ENCODE measurements at regions not wholly inside any gene's neighbourhood (a gene's known extent, or its start where the extent isn't known, plus 50 kb on each side); places are given as distances from the start of the nearest gene placed in this dataset.

DNA sequence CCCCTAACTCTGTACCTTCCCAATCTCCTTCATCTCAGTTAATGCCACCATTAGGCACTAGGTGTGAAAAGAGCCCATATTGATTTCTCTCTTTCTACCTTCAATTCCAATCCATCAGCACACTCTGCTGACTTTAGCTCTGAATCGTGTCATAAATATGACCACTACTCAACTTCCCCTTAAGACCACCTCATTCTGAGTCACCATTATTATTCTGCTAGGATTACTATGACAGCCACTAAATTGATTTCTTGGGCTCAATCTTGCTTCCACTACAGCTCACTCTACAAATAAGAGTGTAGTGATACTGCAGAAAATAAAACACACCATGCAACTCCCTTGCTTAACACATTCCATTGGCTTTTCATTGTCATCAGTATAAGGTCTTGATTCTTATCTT lies 1449.0 kb upstream of the FLRT2 start:
- TF ChIP-seq, protein P1, sequence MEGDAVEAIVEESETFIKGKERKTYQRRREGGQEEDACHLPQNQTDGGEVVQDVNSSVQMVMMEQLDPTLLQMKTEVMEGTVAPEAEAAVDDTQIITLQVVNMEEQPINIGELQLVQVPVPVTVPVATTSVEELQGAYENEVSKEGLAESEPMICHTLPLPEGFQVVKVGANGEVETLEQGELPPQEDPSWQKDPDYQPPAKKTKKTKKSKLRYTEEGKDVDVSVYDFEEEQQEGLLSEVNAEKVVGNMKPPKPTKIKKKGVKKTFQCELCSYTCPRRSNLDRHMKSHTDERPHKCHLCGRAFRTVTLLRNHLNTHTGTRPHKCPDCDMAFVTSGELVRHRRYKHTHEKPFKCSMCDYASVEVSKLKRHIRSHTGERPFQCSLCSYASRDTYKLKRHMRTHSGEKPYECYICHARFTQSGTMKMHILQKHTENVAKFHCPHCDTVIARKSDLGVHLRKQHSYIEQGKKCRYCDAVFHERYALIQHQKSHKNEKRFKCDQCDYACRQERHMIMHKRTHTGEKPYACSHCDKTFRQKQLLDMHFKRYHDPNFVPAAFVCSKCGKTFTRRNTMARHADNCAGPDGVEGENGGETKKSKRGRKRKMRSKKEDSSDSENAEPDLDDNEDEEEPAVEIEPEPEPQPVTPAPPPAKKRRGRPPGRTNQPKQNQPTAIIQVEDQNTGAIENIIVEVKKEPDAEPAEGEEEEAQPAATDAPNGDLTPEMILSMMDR (IDR thresholded peaks at IDR 0.05; ENCODE audit: low read depth, low read length), result no peak
- no peak overlapping the region for H3K4me3 ChIP-seq (ENCODE audit: low read depth, low read length)

DNA sequence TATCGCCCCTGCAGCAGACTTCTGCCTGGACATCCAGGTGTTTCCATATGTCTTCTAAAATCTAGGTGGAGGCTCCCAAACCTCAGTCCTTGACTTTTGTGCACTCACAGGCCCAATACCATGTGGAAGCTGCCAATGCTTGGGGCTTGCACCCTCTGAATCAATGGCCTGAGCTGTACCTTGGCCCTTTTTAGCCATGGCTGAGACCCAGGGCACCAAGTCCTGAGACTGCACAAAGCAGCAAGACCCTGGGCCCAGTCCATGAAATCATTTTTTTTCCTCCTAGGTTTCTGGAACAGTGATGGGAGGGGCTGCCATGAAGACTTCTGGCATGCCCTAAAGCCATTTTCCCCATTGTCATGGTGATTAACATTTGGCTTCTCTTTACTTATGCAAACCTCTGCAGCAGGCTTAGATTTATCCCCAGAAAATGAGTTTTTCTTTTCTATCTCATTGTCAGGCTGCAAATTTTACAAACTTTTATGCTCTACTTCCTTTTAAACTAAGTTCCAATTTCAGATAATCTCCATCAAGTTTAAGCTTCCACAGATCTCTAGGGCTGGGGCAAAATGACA lies 1445.8 kb upstream of the FLRT2 start:
- no peak overlapping the region for H3K4me3 ChIP-seq (ENCODE audit: low read depth, low read length)
- TF ChIP-seq, protein P1 (IDR thresholded peaks at IDR 0.05; ENCODE audit: low read depth, low read length), result no peak

DNA sequence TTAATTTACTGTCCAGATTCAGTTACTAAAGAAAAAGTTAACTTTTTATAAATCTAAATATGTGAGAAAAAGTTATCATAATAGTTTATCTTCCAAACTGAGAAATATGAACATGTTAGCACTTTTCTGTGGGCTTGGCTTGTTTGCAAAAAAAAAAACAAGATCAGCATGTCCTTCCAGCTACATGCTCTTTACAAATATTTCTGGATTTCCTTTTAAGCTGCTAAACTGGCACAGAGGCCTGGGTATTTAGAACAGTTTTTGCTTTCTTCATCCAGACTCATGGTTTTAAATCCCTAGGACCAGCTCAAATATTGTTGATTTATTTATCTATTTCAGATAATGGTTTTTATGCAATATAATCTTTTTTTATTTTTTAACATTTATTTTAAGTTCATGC lies 1444.5 kb upstream of the FLRT2 start:
- no peak overlapping the region for H3K4me3 ChIP-seq (ENCODE audit: low read depth, low read length)
- TF ChIP-seq, protein P1 (IDR thresholded peaks at IDR 0.05; ENCODE audit: low read depth, low read length), result no peak

DNA sequence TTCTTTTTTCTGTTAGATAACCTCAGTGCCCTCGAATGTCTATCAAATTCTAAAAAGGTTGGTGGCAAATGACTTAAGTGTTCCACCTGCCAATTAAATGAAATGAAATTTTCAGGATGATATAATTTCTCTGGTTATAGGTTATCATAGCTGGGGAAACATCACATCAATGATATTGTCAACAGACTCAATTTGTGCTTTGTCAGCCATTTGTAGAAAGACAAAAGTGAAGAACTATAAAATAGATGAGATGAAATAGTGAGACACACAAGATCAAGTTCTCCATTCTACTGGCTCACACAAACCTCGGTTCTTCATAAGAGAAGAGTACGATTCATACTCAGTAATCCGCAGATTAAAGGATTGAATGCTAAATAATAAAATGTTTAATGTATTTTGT lies 1443.2 kb upstream of the FLRT2 start:
- no peak overlapping the region for H3K4me3 ChIP-seq (ENCODE audit: low read depth, low read length)
- TF ChIP-seq, protein P1 (IDR thresholded peaks at IDR 0.05; ENCODE audit: low read depth, low read length), result no peak

DNA sequence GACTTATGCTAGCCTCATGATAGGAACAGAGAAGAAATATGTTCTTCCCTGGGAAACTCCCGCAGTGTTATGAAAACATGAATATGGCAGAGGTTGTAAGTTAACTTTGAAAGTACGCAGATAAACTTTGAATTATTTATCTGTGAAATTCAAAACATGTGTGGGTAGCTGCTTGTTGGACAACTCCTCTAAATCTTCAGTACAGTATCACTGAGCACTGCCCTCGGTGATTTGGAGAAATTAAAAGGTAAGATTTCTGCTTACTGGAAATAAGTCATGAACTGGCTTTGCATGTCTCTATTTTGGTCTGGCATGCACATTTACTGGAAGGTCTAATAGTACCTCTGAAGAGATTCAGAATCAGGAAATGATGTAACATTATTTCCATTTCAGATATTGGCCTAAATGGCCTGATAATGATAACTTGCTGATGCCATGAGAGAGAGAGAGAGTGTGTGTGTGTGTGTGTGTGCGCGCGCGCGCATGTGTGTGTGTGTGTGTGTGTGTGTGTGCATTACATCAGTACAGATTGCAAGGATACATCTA lies 1441.9 kb upstream of the FLRT2 start:
- no peak overlapping the region for H3K4me3 ChIP-seq (ENCODE audit: low read depth, low read length)
- TF ChIP-seq, protein P1 (IDR thresholded peaks at IDR 0.05; ENCODE audit: low read depth, low read length), result no peak

DNA sequence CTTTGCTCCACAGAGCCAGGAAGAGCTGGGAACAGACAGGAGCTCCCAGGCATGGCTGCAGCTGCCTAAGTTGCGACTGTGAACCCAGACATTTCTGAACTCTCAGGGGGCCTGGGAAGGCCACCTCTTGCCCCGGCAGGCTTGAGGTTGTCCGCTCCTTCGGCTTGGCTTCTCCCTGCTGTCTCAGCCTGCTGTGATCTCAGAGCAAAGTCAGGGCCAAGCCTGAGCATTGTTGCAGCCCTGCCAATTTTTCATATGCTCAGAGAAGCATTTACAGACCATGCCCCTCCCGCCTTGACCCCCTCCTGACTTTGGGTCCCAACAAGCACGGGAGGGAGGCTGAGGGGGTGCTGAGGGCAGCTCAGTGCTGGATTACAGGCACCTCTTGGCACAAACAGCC lies 1439.1 kb upstream of the FLRT2 start:
- TF ChIP-seq, protein P1 (IDR thresholded peaks at IDR 0.05; ENCODE audit: low read depth, low read length), result no peak
- H3K4me3 ChIP-seq (ENCODE audit: low read depth, low read length), result no peak overlapping the region

DNA sequence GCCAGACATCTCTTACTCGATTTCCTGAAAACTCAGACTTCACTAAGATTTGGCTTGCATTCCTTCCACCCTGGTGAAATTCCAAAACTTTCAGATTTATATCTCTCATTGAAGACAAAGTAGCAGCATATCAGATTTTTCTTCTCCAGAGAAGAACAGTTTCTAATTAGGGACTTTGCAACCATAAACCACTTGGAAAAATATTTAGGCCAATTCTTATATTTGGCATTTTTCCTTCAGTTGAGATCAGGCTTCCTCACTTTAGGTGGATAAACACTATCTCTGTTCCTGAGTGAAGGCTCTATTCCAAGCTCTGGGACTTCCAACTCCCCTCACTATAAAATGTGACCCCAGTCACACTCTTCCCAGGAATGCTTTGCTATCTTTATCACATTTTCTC lies 1434.3 kb upstream of the FLRT2 start:
- TF ChIP-seq, protein P1 (IDR thresholded peaks at IDR 0.05; ENCODE audit: low read depth, low read length), result no peak
- H3K4me3 ChIP-seq (ENCODE audit: low read depth, low read length), result no peak overlapping the region

Data from WI38 (cell line).